GM12864 (cell line): ENCODE measurements at regions not wholly inside any gene's neighbourhood (a gene's known extent, or its start where the extent isn't known, plus 50 kb on each side); places are given as distances from the start of the nearest gene placed in this dataset.

Source experiments
- DNase-seq: peaks from one replicate; pipeline ENCODE4 v3.0.0-alpha.2; 2011; ENCODE audit warnings: low read depth
- H3K4me3 ChIP-seq: 2 replicates; pipeline ENCODE4 v1.5.1; 2011; ENCODE audit warnings: mild to moderate bottlenecking, low read depth, low read length, control low read depth
- TF ChIP-seq, protein P1 (sequence below): IDR thresholded peaks from 2 replicates; pipeline ENCODE4 v1.5.1; 2011; ENCODE audit warnings: low read depth, mild to moderate bottlenecking, moderate library complexity, low read length, control low read depth, inconsistent platforms; ENCODE audit errors: missing control alignments

DNA sequence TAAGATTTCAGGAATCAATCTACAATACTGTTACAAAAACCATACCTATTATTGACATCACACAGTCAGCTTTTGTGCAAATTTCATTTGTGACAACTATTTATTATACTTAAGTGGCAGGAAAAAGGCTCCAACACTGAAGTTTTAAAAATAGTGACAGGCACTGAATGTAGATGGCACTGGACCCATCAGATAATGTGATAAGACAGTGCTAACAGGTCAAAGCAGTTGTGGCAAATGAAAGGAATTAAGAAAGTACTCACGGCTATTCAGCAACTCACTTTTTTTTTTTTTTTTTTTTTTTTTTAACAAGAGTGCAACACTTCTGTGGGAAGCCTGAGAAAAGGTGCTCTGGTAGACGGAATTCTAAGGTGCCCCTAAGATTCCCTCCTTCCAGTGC is 115.0 kb upstream of the MEF2C start:
- H3K4me3 ChIP-seq = no peak overlapping the region
- TF ChIP-seq, protein P1, sequence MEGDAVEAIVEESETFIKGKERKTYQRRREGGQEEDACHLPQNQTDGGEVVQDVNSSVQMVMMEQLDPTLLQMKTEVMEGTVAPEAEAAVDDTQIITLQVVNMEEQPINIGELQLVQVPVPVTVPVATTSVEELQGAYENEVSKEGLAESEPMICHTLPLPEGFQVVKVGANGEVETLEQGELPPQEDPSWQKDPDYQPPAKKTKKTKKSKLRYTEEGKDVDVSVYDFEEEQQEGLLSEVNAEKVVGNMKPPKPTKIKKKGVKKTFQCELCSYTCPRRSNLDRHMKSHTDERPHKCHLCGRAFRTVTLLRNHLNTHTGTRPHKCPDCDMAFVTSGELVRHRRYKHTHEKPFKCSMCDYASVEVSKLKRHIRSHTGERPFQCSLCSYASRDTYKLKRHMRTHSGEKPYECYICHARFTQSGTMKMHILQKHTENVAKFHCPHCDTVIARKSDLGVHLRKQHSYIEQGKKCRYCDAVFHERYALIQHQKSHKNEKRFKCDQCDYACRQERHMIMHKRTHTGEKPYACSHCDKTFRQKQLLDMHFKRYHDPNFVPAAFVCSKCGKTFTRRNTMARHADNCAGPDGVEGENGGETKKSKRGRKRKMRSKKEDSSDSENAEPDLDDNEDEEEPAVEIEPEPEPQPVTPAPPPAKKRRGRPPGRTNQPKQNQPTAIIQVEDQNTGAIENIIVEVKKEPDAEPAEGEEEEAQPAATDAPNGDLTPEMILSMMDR = no peak
- no peak for DNase-seq

DNA sequence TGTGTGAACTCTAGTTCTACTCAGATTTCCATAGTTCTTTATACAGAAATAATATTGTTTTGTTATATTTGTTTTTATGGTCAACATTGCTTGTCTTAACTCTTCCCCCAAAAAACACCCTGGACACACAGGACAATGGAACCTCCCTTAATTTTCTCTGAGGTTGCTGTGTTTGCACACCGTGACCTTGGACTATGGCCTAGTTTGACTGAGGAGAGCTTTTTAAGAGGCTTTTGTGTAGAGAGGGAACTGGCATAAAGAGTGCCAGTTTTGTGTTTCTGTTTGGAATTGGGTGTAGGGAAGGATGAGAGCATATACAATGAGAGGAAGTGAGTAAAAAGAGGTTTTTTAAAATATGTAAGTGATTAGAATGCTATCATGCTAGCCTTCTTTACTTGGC is 101.1 kb upstream of the MEF2C start:
- no peak for DNase-seq
- TF ChIP-seq, protein P1 = no peak
- H3K4me3 ChIP-seq = no peak overlapping the region

DNA sequence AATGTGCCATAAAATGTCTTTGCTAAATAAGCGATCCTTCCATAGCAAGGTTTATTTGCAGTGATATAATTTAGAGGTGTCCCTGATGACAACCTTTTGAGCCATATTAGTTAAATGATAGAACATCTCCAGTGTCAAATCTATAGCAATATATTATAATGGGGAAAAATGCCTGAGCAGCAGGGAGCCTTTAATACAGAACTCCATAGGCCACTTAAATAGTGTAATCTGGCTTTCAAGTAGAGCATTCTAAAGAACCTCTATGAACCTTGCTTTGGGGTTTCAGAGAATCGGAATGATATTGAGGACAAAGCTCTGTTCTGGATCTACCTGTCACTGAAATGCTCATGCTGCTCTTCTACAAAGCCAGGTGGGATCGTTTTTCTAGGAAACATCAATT is 96.7 kb upstream of the MEF2C start:
- no peak overlapping the region for H3K4me3 ChIP-seq
- TF ChIP-seq, protein P1 = no peak
- DNase-seq = no peak

DNA sequence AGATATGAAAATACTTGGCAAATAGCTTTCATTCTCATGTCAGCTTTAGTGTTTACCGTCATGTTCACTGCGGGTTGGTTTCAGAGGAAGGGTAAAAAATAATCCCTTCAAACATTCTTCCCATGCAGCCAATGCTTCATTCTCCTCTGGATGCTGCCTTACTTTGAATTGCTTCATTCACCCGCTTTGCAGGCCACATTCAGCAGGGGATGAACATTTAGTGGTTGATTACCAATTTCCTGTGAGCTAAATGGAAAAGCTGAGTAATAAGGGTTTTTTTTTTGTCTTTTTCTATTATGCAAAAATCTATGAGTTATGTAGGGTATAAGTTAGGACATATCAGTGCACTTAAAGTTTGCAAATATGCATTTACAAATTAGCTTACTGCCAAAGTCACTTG is 96.3 kb upstream of the MEF2C start:
- TF ChIP-seq, protein P1 = no peak
- DNase-seq = peak; percentile 19

DNA sequence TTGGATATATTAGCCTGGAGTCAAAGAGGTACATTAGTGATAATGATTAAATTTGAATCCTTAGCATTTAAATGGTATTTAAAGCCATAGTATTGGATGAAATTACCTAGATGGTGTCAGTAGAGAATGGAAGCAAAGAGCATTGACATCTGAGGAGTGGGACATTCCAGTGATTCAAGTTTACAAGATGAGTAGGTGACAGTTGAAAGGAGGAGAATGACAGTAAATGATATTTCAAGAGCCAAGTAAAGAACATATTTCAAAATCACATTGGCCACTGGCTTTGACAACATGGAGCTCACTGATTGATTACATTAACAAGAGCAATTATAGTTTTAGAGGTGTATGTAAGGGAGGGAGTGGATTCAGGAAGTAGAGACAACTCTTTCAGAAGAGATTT is 93.9 kb upstream of the MEF2C start:
- no peak for DNase-seq
- H3K4me3 ChIP-seq = no peak overlapping the region

More for the DNA sequence above, 96.3 kb upstream of the MEF2C start:
- H3K4me3 ChIP-seq = no peak overlapping the region

DNA sequence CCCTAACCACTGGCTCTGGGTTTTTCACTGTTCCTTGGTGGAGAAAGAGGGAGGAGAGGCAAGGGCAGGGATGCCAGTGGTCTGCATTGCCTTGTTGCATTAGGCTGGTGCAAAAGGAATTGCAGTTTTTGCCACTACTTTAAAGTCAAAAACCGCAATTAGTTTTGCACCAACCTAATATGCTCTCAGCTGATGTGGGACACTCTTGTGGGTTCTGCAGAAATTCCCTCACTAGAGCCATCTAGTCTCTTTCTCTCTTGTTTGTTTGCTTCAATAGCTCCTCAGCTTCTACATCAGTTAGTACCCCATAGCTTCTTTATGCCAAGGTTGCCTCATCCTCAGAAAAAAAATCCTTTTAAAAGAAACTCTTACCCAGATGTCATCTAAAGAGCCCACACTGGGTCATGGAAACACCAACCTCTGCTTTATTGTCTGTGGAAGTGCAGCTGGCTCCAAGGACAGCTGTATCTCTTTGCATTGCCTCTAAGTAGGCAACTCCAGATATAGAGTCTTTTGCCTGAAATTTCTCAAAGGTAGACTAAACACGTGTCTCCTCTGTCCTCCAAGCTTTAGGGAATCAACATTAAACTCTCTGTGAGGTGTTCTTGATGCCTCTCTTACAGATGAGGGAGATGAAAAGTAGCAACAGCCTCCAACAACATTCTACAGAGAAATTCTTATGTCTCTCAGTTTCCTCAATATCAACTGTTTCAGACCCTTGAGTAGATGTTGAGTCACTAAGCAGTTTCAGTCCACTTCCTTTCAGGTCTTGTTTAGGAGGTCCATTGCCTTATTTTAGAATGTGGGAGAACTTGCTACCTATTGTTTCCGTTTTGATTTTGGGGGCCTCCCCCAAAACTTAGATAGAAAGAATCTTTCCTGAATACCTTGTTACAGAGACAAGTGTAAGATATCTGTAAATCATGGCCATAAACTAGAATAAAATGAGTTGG is 84.9 kb upstream of the MEF2C start:
- TF ChIP-seq, protein P1 = no peak
- no peak overlapping the region for H3K4me3 ChIP-seq
- peak; percentile 30 for DNase-seq

More for the DNA sequence above, 93.9 kb upstream of the MEF2C start:
- TF ChIP-seq, protein P1 = no peak

DNA sequence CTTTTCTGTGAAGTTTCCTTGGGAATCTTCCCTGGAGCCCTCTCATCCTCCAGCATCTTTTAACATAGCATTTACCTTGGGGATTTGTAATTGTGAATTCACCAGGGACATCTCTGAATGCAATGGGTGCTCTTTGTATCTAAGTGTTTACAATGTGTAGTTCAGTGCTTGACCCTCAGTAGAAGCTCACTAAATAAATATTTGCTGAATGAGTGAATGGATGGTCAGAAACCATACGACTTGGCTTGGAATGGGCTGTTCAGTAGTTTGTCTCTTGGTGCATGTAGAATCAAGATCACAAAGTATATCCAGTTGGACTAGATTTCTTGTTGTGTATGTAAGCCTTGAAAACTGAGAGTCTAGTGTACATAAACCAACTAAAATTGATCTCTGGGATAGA is 81.8 kb upstream of the MEF2C start:
- no peak overlapping the region for H3K4me3 ChIP-seq
- TF ChIP-seq, protein P1 = no peak
- no peak for DNase-seq
